ENCODE measurements at regions not wholly inside any gene's neighbourhood (a gene's known extent, or its start where the extent isn't known, plus 50 kb on each side); places are given as distances from the start of the nearest gene placed in this dataset.

- H3K27me3 ChIP-seq (ENCODE audit: control insufficient read depth, insufficient read depth, low read length): no peaks in the 10 kb centered on the region
- H3K27ac ChIP-seq: no peak overlapping the region
- no peaks in the 10 kb centered on the region for H3K79me2 ChIP-seq
- H3K36me3 ChIP-seq (ENCODE audit: control insufficient read depth, insufficient read depth, low read length): no peaks in the 10 kb centered on the region
- no peaks in the 10 kb centered on the region for H3K9me3 ChIP-seq (ENCODE audit: control insufficient read depth, low read length)
- H2AFZ ChIP-seq: no peak overlapping the region
- H3K4me1 ChIP-seq: no peaks in the 10 kb centered on the region
- TF ChIP-seq CTCF (IDR thresholded peaks at IDR 0.05): no peak
- H3K4me3 ChIP-seq (ENCODE audit: low read depth, low read length): no peak overlapping the region
- H3K9ac ChIP-seq: no peak overlapping the region
- no peak overlapping the region for H3K4me2 ChIP-seq (ENCODE audit: low read length)
Observed at GRCh38 chr2:30354150-30354549, 92.9 kb upstream of the LCLAT1 start.

- TF ChIP-seq CTCF (IDR thresholded peaks at IDR 0.05): no peak
- Histone ChIP-seq H2AFZ (no peak overlapping the region), H3K4me1 (no peaks in the 10 kb centered on the region), H3K27ac (no peak overlapping the region), H3K9ac (no peak overlapping the region), H3K4me3 (ENCODE audit: low read depth, low read length) (no peak overlapping the region), H3K36me3 (ENCODE audit: control insufficient read depth, insufficient read depth, low read length) (no peaks in the 10 kb centered on the region), H3K27me3 (ENCODE audit: control insufficient read depth, insufficient read depth, low read length) (no peaks in the 10 kb centered on the region), H3K4me2 (ENCODE audit: low read length) (no peak overlapping the region), H3K79me2 (no peaks in the 10 kb centered on the region), H3K9me3 (ENCODE audit: control insufficient read depth, low read length) (no peaks in the 10 kb centered on the region)
Observed at GRCh38 chr2:30354621-30355020, 92.4 kb upstream of the LCLAT1 start.

- no peak overlapping the region for H3K4me2 ChIP-seq (ENCODE audit: low read length)
- H3K4me1 ChIP-seq: peaks cover 3% of the 10 kb centered on the region
- no peaks in the 10 kb centered on the region for H3K79me2 ChIP-seq
- no peak overlapping the region for H3K9ac ChIP-seq
- no peak overlapping the region for H3K27ac ChIP-seq
- no peak overlapping the region for H2AFZ ChIP-seq
- H3K36me3 ChIP-seq (ENCODE audit: control insufficient read depth, insufficient read depth, low read length): no peaks in the 10 kb centered on the region
- TF ChIP-seq CTCF (IDR thresholded peaks at IDR 0.05): no peak
- no peak overlapping the region for H3K4me3 ChIP-seq (ENCODE audit: low read depth, low read length)
- H3K27me3 ChIP-seq (ENCODE audit: control insufficient read depth, insufficient read depth, low read length): no peaks in the 10 kb centered on the region
- no peaks in the 10 kb centered on the region for H3K9me3 ChIP-seq (ENCODE audit: control insufficient read depth, low read length)
Observed at GRCh38 chr2:30355306-30355705, 91.7 kb upstream of the LCLAT1 start.

- H3K27ac ChIP-seq: no peak overlapping the region
- H3K27me3 ChIP-seq (ENCODE audit: control insufficient read depth, insufficient read depth, low read length): no peaks in the 10 kb centered on the region
- H3K9ac ChIP-seq: no peak overlapping the region
- TF ChIP-seq CTCF (IDR thresholded peaks at IDR 0.05): no peak
- no peak overlapping the region for H3K4me3 ChIP-seq (ENCODE audit: low read depth, low read length)
- no peak overlapping the region for H2AFZ ChIP-seq
- H3K4me2 ChIP-seq (ENCODE audit: low read length): no peak overlapping the region
- no peaks in the 10 kb centered on the region for H3K36me3 ChIP-seq (ENCODE audit: control insufficient read depth, insufficient read depth, low read length)
- peaks cover 3% of the 10 kb centered on the region for H3K4me1 ChIP-seq
- H3K9me3 ChIP-seq (ENCODE audit: control insufficient read depth, low read length): no peaks in the 10 kb centered on the region
- no peaks in the 10 kb centered on the region for H3K79me2 ChIP-seq
Observed at GRCh38 chr2:30356071-30356470, 91.0 kb upstream of the LCLAT1 start.

GRCh38 chr2:30356776-30357175 is 90.3 kb upstream of the LCLAT1 start:
- Histone ChIP-seq H3K4me1 (peaks cover 3% of the 10 kb centered on the region), H3K9ac (no peak overlapping the region), H3K4me2 (ENCODE audit: low read length) (no peak overlapping the region), H3K27me3 (ENCODE audit: control insufficient read depth, insufficient read depth, low read length) (no peaks in the 10 kb centered on the region), H3K79me2 (no peaks in the 10 kb centered on the region), H2AFZ (no peak overlapping the region), H3K27ac (no peak overlapping the region), H3K4me3 (ENCODE audit: low read depth, low read length) (no peak overlapping the region), H3K36me3 (ENCODE audit: control insufficient read depth, insufficient read depth, low read length) (no peaks in the 10 kb centered on the region), H3K9me3 (ENCODE audit: control insufficient read depth, low read length) (no peaks in the 10 kb centered on the region)
- no peak for TF ChIP-seq CTCF (IDR thresholded peaks at IDR 0.05)
